ENCODE measurements at regions not wholly inside any gene's neighbourhood (a gene's known extent, or its start where the extent isn't known, plus 50 kb on each side); places are given as distances from the start of the nearest gene placed in this dataset.

GRCh38 chr9:24464319-24464951 is 81.3 kb downstream of the IZUMO3 start:
- Histone ChIP-seq H3K4me1 (no peaks in the 10 kb centered on the region), H3K36me3 (no peaks in the 10 kb centered on the region), H3K9me3 (peaks cover 0 to 26% (median 9%) of the 10 kb centered on the region in 8 donors), H3K27me3 (replicated peaks in 1 of 7) (no peaks in the 10 kb centered on the region), H3K27ac (no peak overlapping the region), H3K4me3 (no peak overlapping the region)
- DNase-seq: no peak
- TF ChIP-seq, protein P1, sequence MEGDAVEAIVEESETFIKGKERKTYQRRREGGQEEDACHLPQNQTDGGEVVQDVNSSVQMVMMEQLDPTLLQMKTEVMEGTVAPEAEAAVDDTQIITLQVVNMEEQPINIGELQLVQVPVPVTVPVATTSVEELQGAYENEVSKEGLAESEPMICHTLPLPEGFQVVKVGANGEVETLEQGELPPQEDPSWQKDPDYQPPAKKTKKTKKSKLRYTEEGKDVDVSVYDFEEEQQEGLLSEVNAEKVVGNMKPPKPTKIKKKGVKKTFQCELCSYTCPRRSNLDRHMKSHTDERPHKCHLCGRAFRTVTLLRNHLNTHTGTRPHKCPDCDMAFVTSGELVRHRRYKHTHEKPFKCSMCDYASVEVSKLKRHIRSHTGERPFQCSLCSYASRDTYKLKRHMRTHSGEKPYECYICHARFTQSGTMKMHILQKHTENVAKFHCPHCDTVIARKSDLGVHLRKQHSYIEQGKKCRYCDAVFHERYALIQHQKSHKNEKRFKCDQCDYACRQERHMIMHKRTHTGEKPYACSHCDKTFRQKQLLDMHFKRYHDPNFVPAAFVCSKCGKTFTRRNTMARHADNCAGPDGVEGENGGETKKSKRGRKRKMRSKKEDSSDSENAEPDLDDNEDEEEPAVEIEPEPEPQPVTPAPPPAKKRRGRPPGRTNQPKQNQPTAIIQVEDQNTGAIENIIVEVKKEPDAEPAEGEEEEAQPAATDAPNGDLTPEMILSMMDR (IDR thresholded peaks at IDR 0.05 in 8 of 11, conservative IDR thresholded peaks at IDR 0.05 in 3 of 11): no peak
- TF ChIP-seq POLR2AphosphoS5 (IDR thresholded peaks at IDR 0.05): no peak
- TF ChIP-seq POLR2A (IDR thresholded peaks at IDR 0.05): no peak
- intact Hi-C loops (cut with DNase I; ENCODE audit: low total_unique reads): no loop called here
- WGBS, 5 donors: 38 to 65% (median 45%) methylated on average over 2 of the region's 2 CpGs

DNA sequence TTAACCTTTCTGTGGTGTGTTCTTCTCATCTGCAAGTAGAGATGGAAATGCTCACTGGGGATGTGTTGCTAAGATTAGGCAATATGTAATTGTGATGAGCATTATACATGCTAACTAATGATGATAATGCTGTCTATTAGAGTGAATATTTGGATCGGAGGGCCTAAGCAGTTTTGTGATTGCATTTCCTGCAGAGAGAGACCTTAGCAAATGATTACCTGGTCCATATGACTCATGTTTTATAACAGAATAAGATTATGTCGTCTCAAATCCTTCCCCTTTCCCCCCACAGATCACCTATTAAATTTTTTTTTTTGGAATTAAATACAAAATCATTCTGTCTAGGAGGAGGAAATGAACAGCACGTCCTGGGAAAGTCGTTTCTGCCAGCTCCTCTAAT is 82.7 kb downstream of the IZUMO3 start:
- TF ChIP-seq POLR2AphosphoS5 (IDR thresholded peaks at IDR 0.05): no peak
- TF ChIP-seq, protein P1 (IDR thresholded peaks at IDR 0.05 in 8 of 11, conservative IDR thresholded peaks at IDR 0.05 in 3 of 11): no peak
- no peak for TF ChIP-seq POLR2A (IDR thresholded peaks at IDR 0.05)
- no peaks in the 10 kb centered on the region for H3K4me1 ChIP-seq
- H3K9me3 ChIP-seq: peaks cover 0 to 24% (median 12%) of the 10 kb centered on the region in 8 donors
- intact Hi-C loops (cut with DNase I; ENCODE audit: low total_unique reads): no loop called here
- no peaks in the 10 kb centered on the region for H3K36me3 ChIP-seq
- H3K27ac ChIP-seq: no peak overlapping the region
- DNase-seq: no peak
- H3K4me3 ChIP-seq: no peak overlapping the region
- no peaks in the 10 kb centered on the region for H3K27me3 ChIP-seq (replicated peaks in 1 of 7)
- WGBS, 5 donors: 66 to 77% (median 69%) methylated on average over 4 of the region's 4 CpGs

DNA sequence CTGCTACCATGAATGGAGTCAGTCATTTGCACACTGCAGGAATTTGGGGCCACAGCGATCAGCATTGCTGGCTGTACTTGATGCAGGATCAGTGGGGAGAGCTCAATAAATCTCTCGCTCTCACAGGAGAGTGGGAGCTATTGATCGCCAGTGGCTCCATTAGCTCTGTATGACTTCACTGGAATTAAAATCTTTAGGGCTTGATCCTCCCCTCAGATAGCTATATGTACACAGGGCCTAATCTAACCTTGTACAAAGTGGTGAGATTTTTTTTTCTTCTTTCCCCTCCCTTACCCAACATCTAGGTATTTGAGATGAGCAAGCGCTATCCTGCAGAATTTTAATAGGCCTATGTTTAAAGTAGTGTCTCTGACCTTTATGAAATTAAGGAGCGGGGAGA is 84.9 kb downstream of the IZUMO3 start:
- WGBS, 5 donors: 84 to 90% (median 87%) methylated on average over 5 of the region's 5 CpGs
- Histone ChIP-seq H3K4me1 (no peaks in the 10 kb centered on the region), H3K36me3 (no peaks in the 10 kb centered on the region), H3K4me3 (no peak overlapping the region), H3K9me3 (peaks cover 0 to 34% (median 19%) of the 10 kb centered on the region in 8 donors), H3K27ac (no peak overlapping the region), H3K27me3 (replicated peaks in 1 of 7) (no peaks in the 10 kb centered on the region)
- TF ChIP-seq, protein P1 (IDR thresholded peaks at IDR 0.05 in 8 of 11, conservative IDR thresholded peaks at IDR 0.05 in 3 of 11): no peak
- TF ChIP-seq POLR2A (IDR thresholded peaks at IDR 0.05) (no peak), POLR2AphosphoS5 (IDR thresholded peaks at IDR 0.05) (no peak)
- intact Hi-C loops (cut with DNase I; ENCODE audit: low total_unique reads): no loop called here
- DNase-seq: no peak

DNA sequence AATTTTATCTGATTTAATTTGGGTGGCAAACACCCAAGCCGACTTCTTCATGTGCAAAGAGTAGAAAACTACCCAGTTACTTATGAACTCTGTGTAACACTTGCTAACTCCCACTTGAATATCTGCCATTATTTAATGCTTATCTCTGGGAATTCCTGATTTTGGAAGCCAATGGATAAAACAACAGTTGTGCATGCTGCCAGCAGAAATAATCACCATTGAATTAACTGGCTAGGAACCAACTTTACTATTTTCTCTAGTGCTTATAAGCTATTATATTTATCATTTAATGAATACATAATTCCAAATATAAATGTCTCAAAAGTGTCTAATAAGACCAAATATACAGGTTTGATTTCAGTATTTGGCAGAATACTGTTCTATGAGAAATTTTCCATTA is 85.7 kb downstream of the IZUMO3 start:
- Histone ChIP-seq H3K36me3 (no peaks in the 10 kb centered on the region), H3K27ac (no peak overlapping the region), H3K9me3 (peaks cover 0 to 42% (median 25%) of the 10 kb centered on the region in 8 donors), H3K27me3 (replicated peaks in 1 of 7) (no peaks in the 10 kb centered on the region), H3K4me1 (no peaks in the 10 kb centered on the region), H3K4me3 (no peak overlapping the region)
- TF ChIP-seq, protein P1 (IDR thresholded peaks at IDR 0.05 in 8 of 11, conservative IDR thresholded peaks at IDR 0.05 in 3 of 11): no peak
- TF ChIP-seq POLR2AphosphoS5 (IDR thresholded peaks at IDR 0.05): no peak
- TF ChIP-seq POLR2A (IDR thresholded peaks at IDR 0.05): no peak
- DNase-seq: no peak
- intact Hi-C loops (cut with DNase I; ENCODE audit: low total_unique reads): no loop called here
- 78 to 89% (median 82%) methylated on average over 1 of the region's 1 CpG for WGBS, 5 donors
